KG1 (cell line): ENCODE measurements at regions not wholly inside any gene's neighbourhood (a gene's known extent, or its start where the extent isn't known, plus 50 kb on each side); places are given as distances from the start of the nearest gene placed in this dataset.

Experiments used
- DNase-seq: peaks from one replicate; lab custom pipeline; 2025; lab: John Stamatoyannopoulos, UW

- DNase-seq = no peak
These were observed 338.2 kb upstream of the SMIM30 start for GRCh38 chr7:113456533-113456932.

GRCh38 chr7:113454597-113455169 lies 336.3 kb upstream of the SMIM30 start:
- no peak for DNase-seq

DNA sequence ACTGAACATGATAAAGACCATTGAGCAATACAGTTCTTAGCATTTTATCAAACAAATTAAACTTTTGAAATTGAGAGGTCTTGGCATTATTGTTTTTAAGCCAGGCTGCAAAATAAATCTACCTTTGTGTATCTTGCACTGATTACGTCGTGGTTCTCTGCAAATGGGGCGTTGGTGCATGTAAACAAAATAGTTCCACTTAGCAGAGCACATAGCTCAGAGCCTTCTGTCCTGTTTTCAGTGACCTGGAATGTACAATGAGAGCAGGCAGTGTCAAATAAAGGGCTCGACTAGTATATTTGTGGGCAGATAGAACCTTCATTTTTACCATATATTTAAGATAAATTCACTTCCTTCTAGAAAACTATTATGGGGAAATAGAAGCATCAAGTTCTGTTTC lies 333.9 kb upstream of the SMIM30 start:
- DNase-seq = no peak

GRCh38 chr7:113446791-113447190 lies 328.4 kb upstream of the SMIM30 start:
- no peak for DNase-seq

DNA sequence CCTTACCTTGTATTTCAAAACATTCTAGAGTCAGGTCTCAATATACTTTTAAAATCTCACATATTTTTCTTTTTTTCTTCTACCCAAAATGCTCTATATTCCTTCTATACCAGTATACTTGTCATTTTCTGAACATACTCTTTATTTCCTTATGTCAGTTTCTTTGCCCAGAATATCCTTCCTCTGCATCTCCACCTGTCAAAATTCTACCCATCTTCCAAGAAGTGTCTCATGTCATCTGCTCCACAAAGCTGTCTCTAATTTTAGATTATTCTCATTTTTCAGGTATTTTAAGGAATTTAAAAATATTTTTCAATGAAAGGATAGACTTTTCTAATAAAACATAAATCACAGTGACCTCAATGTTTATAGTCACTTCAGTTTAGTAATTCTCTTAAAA lies 328.0 kb upstream of the SMIM30 start:
- no peak for DNase-seq

DNA sequence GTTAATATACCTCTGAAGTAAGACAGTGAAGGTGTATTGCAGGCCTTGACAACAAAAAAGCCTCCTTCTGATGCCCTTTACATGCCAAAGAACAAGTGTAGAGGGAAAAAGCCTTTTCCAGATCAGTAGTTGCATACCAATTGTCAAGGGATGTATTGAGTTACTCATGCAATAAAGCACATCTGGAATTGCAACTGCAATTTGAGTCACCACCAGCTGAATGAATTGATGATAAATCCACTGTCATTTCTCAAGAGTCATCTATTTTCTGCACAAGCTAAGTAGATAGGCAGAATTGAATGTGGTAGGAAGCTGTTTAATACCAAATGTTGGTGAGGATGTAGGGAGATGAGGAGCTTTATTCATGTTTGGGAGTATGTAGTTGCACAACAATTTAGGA lies 325.9 kb upstream of the SMIM30 start:
- DNase-seq = no peak

- DNase-seq = no peak
These were observed 321.8 kb upstream of the SMIM30 start for GRCh38 chr7:113440173-113440572.

DNA sequence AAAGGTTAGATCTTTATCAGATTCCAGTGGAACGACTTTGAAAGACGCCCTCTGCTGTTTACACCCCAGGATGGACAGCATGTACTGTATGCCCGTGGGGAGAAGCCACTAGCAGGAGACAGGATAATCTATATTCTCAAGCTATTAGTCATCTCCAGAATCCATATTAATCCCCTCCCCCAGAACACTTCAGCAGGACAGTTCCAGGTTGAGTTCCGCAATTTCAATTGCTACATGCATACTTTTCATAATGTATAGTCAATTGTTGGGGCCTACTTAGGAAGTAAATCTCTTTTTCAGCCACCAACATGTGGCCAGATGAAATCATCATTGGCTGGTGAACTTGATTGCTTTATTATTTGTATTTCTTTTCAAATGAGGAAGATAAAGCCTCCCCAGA lies 313.1 kb upstream of the SMIM30 start:
- no peak for DNase-seq

DNA sequence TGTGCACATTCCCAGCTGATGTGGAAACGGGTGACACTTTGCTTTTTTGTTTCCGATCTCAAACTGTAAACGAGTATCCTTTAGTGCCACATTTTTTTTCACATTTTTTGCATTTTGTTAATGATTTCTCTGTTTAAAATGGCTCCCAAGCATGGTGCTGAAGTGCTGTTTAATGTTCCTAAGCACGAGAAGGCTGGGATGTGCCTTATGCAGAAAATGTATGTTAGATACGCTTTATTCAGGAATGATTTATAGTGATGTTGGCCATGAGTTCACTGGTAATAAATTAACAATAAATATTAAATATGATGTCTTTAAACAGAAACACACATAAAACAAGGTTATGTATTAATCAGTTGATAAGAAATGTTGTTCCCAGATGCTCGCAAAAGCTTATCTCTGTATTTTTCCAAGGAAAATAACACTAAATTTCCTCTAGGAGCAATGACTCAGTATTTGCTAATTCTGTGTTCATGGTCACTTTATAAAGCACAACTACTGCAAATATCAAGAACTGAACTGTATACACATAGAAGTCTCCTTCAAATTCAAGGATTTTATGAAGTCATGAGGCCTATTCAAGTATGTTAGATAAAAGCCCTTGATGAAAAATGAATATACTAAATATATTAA lies 305.9 kb upstream of the SMIM30 start:
- DNase-seq = no peak

DNA sequence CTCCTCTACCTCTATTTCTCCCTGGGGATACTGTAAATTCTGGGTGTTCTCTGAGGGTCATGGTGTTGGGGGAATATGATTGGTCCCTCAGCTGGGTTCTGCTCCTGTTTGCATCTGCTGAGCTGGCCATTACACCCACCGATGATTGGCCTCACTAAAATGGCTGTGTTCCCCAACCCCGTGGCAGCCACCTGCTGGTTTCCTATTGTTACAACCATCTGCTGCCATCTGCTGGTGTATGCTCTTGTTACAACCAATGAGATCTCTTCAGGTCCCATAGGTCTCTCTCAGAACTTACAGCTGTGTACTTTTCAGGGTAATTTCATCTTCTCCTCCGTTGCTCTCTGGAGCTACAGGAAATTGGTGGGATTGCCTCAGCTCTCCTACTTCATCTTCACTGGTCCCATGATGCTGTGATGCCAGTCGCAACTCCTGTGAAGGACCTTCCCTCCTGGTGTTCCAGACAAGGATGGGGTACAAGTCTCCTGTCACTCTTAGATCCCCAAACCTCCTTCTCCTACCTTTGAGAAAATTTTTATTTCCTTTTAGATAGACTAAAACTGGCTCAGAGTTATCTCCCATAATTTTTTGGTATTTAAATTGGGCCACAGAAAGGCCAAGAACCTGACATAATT lies 303.5 kb upstream of the SMIM30 start:
- DNase-seq = peak; percentile 23

DNA sequence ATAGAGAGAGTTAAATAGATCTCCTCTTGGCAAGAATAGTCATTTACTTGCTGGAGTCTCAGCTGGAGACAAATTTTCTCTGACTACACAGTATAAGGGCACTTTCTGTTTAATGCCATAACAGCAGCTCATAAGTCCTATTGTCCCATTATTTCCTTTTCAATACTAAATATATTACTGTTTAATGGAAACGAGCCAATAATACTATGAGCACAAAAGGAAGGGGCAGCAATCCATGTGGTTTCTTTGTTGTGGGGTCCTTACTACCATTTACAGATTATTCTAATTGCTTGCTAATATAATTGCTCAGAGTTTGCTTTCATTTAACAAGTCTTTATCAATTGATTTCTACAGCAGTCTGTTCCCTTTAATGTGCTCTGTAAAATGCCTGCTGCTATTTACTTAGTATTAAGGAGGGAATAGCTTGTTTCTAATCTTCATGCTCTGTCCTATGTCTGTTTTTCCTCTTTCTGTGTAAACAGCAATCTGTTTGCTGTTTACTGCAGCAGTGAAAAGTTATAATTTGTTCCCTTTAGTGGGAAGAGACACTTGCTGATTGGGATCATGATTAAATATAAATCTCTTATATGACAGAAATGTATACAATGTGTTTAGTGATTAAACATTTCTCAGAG lies 296.2 kb upstream of the SMIM30 start:
- no peak for DNase-seq

DNA sequence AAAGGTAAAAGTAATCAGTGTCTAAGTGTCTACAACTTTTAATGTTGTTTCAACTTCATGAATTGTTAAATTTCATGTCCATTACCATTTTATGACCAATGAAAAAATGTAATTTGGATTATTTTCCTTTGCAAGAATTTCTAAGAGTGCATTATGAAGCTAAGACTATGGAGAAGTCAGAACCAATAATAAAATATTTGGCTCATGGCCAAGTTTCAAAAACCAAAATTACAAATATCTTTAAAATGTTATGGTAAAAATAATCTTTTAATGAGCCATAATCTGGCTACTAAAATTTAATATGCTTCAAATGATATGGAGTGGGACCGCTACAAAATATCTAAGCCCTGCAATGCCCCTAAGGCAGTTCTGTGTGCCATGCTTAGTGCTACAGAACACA lies 294.1 kb upstream of the SMIM30 start:
- no peak for DNase-seq

DNA sequence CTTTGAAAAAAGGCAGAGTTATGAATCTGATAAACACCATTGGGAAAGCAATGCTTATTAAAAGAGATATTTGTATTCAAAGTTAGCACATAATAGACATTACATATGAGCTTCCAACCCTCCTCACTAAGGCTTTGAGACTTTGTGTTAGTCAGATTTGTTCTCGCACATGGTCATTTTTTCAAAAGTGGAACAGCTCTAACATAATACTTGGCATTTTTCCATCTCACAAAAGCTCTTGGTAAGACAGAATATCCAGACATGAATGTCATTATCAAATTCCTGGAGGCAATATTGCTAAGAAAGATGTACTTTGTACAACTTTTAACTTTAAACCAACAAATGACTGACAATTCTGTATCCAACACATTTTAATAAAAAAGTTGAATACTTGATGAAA lies 292.4 kb upstream of the SMIM30 start:
- no peak for DNase-seq

DNA sequence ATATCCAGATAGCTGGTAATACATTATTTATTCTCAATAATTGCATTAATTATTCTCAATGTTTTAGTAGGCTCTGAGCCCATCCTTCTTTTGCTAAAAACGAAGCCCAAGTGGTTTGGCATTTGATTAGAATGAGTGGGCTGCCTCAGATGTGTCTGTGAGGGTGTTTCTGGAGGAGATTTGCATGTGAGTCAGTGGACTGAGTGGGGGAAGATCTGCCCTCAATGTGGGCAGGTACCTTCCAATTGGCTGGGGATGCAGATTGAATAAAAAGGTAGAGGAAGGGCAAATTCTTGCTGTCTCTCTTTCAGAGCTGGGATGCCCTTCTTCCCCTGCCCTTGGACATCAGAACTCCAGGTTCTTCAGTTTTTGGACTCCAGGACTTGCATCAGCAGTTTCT lies 290.6 kb upstream of the SMIM30 start:
- DNase-seq = no peak

- no peak for DNase-seq
These were observed 287.1 kb upstream of the SMIM30 start for GRCh38 chr7:113405296-113406056.

DNA sequence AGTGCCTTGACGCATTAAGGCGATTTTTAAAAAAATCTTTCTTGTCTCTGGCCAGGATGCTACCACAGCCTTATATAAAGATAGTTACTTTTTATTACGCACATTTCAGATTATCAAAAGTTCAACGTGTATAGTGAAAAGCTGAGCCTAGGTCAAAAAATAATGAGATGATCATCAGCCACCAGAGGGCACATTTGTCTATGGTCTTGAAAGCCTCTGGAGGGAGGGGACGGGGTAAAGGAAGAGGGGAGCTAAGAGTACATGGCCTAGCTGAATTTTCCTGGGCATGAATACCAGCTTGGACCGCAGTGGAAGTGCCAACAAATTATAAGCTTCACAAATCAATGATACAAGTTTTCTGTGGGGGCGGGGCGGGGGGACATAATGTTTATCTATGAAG lies 285.9 kb upstream of the SMIM30 start:
- no peak for DNase-seq

DNA sequence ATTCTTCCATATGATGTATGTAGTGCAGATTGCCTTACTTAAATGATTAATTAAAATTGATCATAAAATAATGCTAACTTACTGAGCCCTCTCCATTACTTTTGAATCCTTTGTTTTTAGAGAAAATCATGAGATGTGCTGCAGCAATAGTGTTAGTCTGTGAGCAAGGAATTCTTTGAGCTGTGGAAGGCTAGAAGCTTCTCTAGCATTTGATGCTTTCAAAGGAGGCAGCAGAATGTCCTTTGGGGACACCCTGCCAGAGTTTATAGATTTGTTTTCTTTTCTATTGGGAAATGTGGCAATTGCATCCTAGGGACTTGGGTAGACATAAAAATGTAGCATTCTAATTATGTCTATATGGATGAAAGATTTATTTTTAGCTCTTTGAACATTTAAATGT lies 284.1 kb upstream of the SMIM30 start:
- no peak for DNase-seq

DNA sequence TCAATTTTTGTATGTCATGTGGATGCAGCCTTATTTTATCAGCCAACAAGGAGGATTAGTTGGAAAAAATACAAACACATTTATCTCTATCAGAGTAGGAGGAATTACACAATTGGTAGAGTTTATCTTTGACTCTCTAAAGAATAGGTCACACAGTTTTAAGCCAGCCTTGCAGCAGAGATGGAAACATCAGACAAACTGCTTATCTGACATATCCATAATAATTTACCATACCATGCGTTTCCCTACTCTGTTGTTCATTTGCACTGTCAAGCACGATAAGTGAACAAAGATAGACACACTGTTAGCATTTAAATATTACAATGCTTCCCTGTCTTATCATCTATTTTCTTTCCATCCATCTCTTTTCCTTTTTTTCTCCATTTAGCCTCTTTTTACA lies 283.7 kb upstream of the SMIM30 start:
- DNase-seq = no peak

DNA sequence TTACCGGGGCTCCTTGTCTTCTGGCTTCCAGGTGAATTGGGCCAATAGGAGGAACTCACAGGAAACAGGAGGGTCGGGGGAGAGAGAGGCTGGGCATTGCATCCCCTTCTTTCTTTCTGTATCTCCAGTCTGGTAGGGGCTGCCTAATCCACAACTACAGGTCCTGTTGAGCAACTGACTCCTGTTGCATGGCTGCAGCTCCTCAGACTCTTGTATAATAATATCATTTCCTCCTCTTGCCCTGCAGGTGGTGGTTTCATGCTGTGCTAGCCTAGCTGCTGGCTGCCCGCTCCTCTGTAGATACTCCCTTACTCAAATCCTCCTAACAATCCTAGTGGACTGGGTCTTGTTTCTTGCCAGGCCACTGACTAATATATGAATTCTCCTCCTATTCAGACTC lies 276.5 kb upstream of the SMIM30 start:
- DNase-seq = no peak

DNA sequence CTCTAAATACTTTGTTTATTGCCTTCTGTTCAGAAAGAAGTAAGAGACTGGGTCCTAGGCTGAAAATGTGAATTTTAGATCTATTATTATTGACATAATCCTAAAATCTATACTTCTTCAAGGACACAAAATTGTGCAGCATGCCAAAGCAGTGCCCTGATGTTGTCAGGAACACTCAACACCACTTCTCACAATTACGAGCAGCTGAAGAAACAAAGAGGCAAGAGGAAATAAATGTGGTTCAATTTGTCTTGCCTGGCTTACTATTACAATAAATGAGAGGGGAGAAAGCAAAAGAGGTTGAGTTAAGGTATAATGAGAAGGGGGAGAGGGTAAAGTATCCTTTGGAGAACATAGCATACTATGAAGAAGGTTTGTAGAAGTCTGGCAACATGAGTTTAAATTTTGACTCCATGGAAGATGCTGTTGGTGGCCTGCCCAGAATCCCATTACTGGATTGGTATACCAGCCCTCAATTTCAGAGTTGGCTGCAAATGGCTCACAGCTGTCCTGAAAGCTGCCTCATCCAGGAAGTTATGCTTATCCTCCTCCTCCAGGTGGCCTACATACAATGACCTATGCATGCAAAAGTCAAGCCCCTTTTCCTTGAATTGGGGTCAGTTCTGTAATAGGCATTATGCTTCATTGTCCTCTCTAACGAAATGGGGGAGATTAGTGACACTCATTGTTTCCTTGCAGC lies 274.6 kb upstream of the SMIM30 start:
- DNase-seq = no peak

- no peak for DNase-seq
These were observed 274.1 kb upstream of the SMIM30 start for GRCh38 chr7:113392421-113392820.

GRCh38 chr7:113389112-113389646 lies 270.8 kb upstream of the SMIM30 start:
- no peak for DNase-seq
